ENCODE measurements at regions not wholly inside any gene's neighbourhood (a gene's known extent, or its start where the extent isn't known, plus 50 kb on each side); places are given as distances from the start of the nearest gene placed in this dataset.
A peak's percentile ranks its signal among the peaks of the same experiment; 100 is the strongest.

DNA sequence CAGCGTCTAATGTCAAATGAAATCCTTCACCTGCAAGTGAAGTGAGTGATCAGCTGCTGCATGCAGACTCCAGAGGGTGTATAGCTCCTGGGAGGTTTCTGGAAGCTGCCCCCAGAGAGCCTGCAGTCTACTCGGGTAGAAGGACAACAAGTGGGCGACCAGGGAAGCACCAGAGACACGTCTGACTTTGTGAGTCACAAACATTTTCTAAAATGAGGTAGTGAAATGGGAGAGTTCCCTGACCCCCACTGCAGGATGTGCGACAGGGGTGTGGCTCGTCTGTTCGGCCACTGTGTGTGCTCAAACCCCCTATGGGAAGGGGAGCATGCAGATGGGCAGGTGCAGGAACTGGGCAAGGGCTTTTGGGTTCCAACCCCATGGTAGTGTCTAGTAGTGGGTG is 177.1 kb upstream of the PRKCQ start:
- Mint-ChIP-seq H3K27ac (no peak overlapping the region), H3K9me3 (peaks cover 16% of the 10 kb centered on the region), H3K36me3 (ENCODE audit: low read depth) (peaks cover 20% of the 10 kb centered on the region), H3K4me1 (peaks cover 44% of the 10 kb centered on the region), H3K4me3 (no peak overlapping the region), H3K27me3 (ENCODE audit: insufficient read depth, low read depth, poor library complexity) (no peaks in the 10 kb centered on the region)
- H3K36me3 ChIP-seq (ENCODE audit: insufficient read depth) = no peaks in the 10 kb centered on the region
- H2AFZ ChIP-seq = no peak overlapping the region
- no peak overlapping the region for H3K4me2 ChIP-seq
- ATAC-seq (no peak), DNase-seq (ENCODE audit: low spot score) (no peak)
- no peaks in the 10 kb centered on the region for H3K27me3 ChIP-seq (ENCODE audit: insufficient read depth)
- no peak overlapping the region for H3K27ac ChIP-seq (ENCODE audit: low read depth)
- H4K20me1 ChIP-seq (replicated peaks; ENCODE audit: insufficient read depth) = no peaks in the 10 kb centered on the region
- no peak overlapping the region for H3K4me3 ChIP-seq
- TF ChIP-seq JUNB (IDR thresholded peaks at IDR 0.05; ENCODE audit: unreplicated experiment) (no peak), NANOG (IDR thresholded peaks at IDR 0.05; ENCODE audit: borderline replicate concordance) (no peak)
- H3K9me2 ChIP-seq (ENCODE audit: insufficient read depth) = peaks cover 12% of the 10 kb centered on the region
- H3K79me2 ChIP-seq (replicated peaks; ENCODE audit: insufficient read depth) = no peaks in the 10 kb centered on the region
- peaks cover 5% of the 10 kb centered on the region; the same call in 1 of the 2 replicates for H3F3A ChIP-seq (replicated peaks; ENCODE audit: low read depth)
- peaks cover 43% of the 10 kb centered on the region for H3K4me1 ChIP-seq (ENCODE audit: insufficient read depth)

DNA sequence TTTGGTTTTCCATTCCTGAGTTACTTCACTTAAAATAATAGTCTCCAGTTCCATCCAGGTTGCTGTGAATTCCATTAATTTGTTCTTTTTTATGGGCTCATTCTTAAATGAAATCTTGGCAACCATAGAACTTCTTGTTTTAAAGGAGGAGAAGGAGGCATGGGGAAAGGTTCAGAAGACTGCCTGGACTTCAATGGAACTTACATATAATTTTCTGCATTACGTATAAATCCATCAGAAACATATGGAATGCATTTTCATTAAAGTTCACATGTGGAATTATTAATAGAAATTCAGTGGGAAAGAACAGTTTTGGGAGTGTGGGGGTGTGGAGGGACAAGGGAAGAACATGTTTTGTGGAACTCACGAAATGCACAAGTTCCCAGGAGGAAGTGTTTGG is 176.6 kb upstream of the PRKCQ start:
- H3K27ac Mint-ChIP-seq = no peak overlapping the region
- DNase-seq (ENCODE audit: low spot score) (no peak), ATAC-seq (no peak)
- H3K9me3 Mint-ChIP-seq = peaks cover 16% of the 10 kb centered on the region
- H3K4me3 Mint-ChIP-seq = no peak overlapping the region
- Histone ChIP-seq H3K4me2 (no peak overlapping the region), H3K9me2 (ENCODE audit: insufficient read depth) (peaks cover 12% of the 10 kb centered on the region), H3F3A (replicated peaks; ENCODE audit: low read depth) (peaks cover 5% of the 10 kb centered on the region; the same call in 1 of the 2 replicates), H4K20me1 (replicated peaks; ENCODE audit: insufficient read depth) (no peaks in the 10 kb centered on the region), H3K79me2 (replicated peaks; ENCODE audit: insufficient read depth) (no peaks in the 10 kb centered on the region), H3K27me3 (ENCODE audit: insufficient read depth) (no peaks in the 10 kb centered on the region), H3K4me3 (no peak overlapping the region), H3K4me1 (ENCODE audit: insufficient read depth) (peaks cover 41% of the 10 kb centered on the region), H3K27ac (ENCODE audit: low read depth) (no peak overlapping the region), H2AFZ (no peak overlapping the region), H3K36me3 (ENCODE audit: insufficient read depth) (no peaks in the 10 kb centered on the region)
- TF ChIP-seq EZH2phosphoT487 (IDR thresholded peaks at IDR 0.05; ENCODE audit: unreplicated experiment) (no peak), CREB1 (CRISPR knock-in tag; IDR thresholded peaks at IDR 0.05; ENCODE audit: low read depth) (no peak), NANOG (IDR thresholded peaks at IDR 0.05; ENCODE audit: borderline replicate concordance) (no peak)
- TF ChIP-seq, protein P1, sequence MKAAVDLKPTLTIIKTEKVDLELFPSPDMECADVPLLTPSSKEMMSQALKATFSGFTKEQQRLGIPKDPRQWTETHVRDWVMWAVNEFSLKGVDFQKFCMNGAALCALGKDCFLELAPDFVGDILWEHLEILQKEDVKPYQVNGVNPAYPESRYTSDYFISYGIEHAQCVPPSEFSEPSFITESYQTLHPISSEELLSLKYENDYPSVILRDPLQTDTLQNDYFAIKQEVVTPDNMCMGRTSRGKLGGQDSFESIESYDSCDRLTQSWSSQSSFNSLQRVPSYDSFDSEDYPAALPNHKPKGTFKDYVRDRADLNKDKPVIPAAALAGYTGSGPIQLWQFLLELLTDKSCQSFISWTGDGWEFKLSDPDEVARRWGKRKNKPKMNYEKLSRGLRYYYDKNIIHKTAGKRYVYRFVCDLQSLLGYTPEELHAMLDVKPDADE (IDR thresholded peaks at IDR 0.05) = no peak
- H3K27me3 Mint-ChIP-seq (ENCODE audit: insufficient read depth, low read depth, poor library complexity) = no peaks in the 10 kb centered on the region
- peaks cover 42% of the 10 kb centered on the region for H3K4me1 Mint-ChIP-seq
- peaks cover 19% of the 10 kb centered on the region for H3K36me3 Mint-ChIP-seq (ENCODE audit: low read depth)

DNA sequence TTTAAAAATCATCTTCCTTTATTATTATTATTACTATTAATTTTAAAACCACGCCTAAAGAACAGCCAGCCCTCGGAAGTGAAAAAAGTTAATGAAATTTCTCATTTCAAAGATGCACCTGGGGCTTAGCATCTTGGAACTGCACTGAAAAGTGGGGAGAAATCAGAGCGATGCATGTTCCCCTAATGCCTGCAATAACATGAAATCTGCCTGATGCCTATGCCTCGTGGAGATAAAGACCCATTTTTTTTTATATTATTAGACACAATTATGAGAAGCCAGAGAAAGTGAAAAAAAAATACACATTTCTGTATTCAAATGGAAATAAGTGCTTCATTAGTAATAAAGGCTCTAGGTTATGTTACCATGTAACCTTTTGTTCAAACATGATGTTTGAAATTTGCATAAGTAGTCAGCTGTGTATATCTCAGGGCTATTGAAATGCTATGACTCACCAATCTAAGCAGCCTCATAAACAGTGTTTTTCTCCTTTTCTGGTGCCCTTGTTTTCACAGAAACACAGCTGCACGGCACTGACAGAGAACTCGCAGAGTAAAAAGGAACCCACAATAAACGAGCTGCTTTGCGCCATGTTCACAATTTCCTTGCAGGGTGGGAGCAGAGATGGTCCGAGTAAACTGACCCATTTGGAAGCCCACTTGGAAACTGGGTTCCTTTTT is 175.8 kb upstream of the PRKCQ start:
- no peak overlapping the region for H3K4me3 Mint-ChIP-seq
- H3K27me3 Mint-ChIP-seq (ENCODE audit: insufficient read depth, low read depth, poor library complexity) = no peaks in the 10 kb centered on the region
- Histone ChIP-seq H3K36me3 (ENCODE audit: insufficient read depth) (no peaks in the 10 kb centered on the region), H3K4me3 (no peak overlapping the region), H4K20me1 (replicated peaks; ENCODE audit: insufficient read depth) (no peaks in the 10 kb centered on the region), H3K79me2 (replicated peaks; ENCODE audit: insufficient read depth) (no peaks in the 10 kb centered on the region), H3K9me2 (ENCODE audit: insufficient read depth) (peaks cover 12% of the 10 kb centered on the region), H3K4me2 (peak overlapping the region; percentile 33; the same call in 1 of the 2 replicates), H3K27me3 (ENCODE audit: insufficient read depth) (no peaks in the 10 kb centered on the region), H3F3A (replicated peaks; ENCODE audit: low read depth) (peaks cover 5% of the 10 kb centered on the region; the same call in 1 of the 2 replicates), H3K4me1 (ENCODE audit: insufficient read depth) (peaks cover 38% of the 10 kb centered on the region), H3K27ac (ENCODE audit: low read depth) (no peak overlapping the region), H2AFZ (no peak overlapping the region)
- no peak overlapping the region for H3K27ac Mint-ChIP-seq
- H3K36me3 Mint-ChIP-seq (ENCODE audit: low read depth) = peaks cover 17% of the 10 kb centered on the region; the same call in 2 of the 3 replicates
- ATAC-seq (no peak), DNase-seq (ENCODE audit: low spot score) (no peak)
- H3K4me1 Mint-ChIP-seq = peaks cover 39% of the 10 kb centered on the region
- H3K9me3 Mint-ChIP-seq = peaks cover 18% of the 10 kb centered on the region
- no peak for TF ChIP-seq STAT1 (IDR thresholded peaks at IDR 0.05; ENCODE audit: unreplicated experiment)
- TF ChIP-seq ZNF462 (CRISPR knock-in tag; IDR thresholded peaks at IDR 0.05) = no peak
- TF ChIP-seq JUNB (IDR thresholded peaks at IDR 0.05; ENCODE audit: unreplicated experiment) = no peak
- TF ChIP-seq NANOG (IDR thresholded peaks at IDR 0.05; ENCODE audit: borderline replicate concordance) = no peak
- TF ChIP-seq CREB1 (CRISPR knock-in tag; IDR thresholded peaks at IDR 0.05; ENCODE audit: low read depth) = no peak
- no peak for TF ChIP-seq ZNF114 (CRISPR knock-in tag; IDR thresholded peaks at IDR 0.05)
- no peak for TF ChIP-seq POLR2AphosphoS5 (IDR thresholded peaks at IDR 0.05; ENCODE audit: low read depth)
